ENCODE measurements at regions not wholly inside any gene's neighbourhood (a gene's known extent, or its start where the extent isn't known, plus 50 kb on each side); places are given as distances from the start of the nearest gene placed in this dataset.

DNA sequence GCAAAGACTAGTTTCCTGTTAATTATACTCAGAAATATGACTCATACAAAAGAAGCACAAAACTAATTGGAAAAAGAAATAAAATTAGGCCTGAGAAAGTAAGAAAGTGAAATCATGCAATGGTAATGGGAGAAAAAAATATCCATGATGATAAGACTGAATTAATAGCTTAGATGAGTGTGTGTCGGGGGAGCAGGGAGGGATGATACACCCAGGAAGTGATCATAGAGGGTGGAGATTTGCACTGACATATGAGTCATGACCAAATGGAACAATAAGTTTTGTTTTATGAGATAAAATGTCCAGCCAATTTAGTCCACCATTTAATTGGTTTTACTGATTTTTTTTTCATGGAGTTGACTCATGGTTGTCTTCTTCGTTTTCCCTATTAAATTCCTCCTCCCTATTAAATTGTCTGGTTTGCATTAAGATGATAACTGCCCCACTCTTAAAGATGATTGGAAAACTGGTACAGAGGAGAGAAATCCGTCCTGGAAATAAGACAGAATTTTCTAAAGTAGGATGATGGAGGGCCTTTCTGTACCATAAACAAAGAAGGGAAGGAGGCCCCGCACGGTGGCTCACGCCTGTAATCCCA lies 111.7 kb upstream of the KCNJ6 start:
- Histone ChIP-seq H3K9me2 (replicated peaks; ENCODE audit: insufficient read depth, low read length) (no peaks in the 10 kb centered on the region), H3K4me3 (ENCODE audit: low read length) (no peak overlapping the region), H3K27me3 (replicated peaks; ENCODE audit: insufficient read depth, low read length) (no peaks in the 10 kb centered on the region), H3K9me3 (replicated peaks; ENCODE audit: insufficient read depth, low read length) (no peaks in the 10 kb centered on the region), H2AFZ (ENCODE audit: low read length) (no peak overlapping the region), H4K20me1 (ENCODE audit: insufficient read depth, low read length) (no peaks in the 10 kb centered on the region), H3K4me2 (ENCODE audit: low read depth, low read length) (no peak overlapping the region), H3K4me1 (ENCODE audit: low read length) (no peaks in the 10 kb centered on the region), H3K79me2 (ENCODE audit: low read length) (no peaks in the 10 kb centered on the region), H3K9ac (ENCODE audit: low read length) (no peak overlapping the region), H3F3A (ENCODE audit: insufficient read depth, low read length) (no peaks in the 10 kb centered on the region), H3K27ac (ENCODE audit: low read length) (no peak overlapping the region), H3K36me3 (replicated peaks; ENCODE audit: insufficient read depth, low read length) (no peaks in the 10 kb centered on the region)
- DNase-seq, result no peak
- no peak for TF ChIP-seq EZH2phosphoT487 (IDR thresholded peaks at IDR 0.05; ENCODE audit: low read length)
- TF ChIP-seq, protein P1, sequence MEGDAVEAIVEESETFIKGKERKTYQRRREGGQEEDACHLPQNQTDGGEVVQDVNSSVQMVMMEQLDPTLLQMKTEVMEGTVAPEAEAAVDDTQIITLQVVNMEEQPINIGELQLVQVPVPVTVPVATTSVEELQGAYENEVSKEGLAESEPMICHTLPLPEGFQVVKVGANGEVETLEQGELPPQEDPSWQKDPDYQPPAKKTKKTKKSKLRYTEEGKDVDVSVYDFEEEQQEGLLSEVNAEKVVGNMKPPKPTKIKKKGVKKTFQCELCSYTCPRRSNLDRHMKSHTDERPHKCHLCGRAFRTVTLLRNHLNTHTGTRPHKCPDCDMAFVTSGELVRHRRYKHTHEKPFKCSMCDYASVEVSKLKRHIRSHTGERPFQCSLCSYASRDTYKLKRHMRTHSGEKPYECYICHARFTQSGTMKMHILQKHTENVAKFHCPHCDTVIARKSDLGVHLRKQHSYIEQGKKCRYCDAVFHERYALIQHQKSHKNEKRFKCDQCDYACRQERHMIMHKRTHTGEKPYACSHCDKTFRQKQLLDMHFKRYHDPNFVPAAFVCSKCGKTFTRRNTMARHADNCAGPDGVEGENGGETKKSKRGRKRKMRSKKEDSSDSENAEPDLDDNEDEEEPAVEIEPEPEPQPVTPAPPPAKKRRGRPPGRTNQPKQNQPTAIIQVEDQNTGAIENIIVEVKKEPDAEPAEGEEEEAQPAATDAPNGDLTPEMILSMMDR (IDR thresholded peaks at IDR 0.05; ENCODE audit: low read length), result no peak
- TF ChIP-seq EZH2 (optimal IDR thresholded peaks at IDR 0.05; ENCODE audit: low read depth, low read length), result no peak

DNA sequence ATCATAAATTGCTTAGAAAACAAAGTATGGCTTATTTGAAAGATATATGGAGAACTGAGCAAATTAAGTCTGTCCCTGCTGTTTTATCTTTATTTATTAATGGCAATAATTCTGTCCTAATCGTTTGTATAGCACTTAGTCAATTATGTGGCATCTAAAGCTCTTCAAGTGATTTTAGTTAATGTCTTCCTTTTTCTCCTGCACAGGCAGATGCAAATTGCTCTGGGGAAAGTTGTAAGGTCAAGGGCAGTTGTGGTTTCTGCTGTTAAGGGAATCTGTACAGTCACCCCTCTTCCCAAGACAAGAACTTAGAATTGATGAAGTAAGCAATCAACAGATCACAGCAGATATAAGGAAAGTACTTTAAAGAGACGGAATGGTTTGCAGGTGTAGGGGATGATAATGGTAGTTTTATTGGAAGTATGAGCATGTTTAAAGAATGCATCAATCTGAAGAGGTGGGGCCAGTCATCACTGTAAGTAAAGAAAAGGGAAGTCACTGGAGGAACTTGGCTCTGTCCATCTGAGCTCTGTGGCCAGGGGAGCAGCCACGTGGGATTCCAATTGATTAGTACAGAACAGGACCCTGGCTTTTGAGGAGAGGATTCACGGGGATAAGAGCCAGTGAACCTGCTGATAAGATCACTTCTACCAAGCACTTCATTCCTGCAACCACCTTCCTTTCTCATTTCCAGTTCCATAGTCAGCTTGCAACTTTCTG lies 116.0 kb upstream of the KCNJ6 start:
- no peaks in the 10 kb centered on the region for H3K36me3 ChIP-seq (replicated peaks; ENCODE audit: insufficient read depth, low read length)
- no peak for TF ChIP-seq EZH2 (optimal IDR thresholded peaks at IDR 0.05; ENCODE audit: low read depth, low read length)
- TF ChIP-seq EZH2phosphoT487 (IDR thresholded peaks at IDR 0.05; ENCODE audit: low read length), result no peak
- TF ChIP-seq, protein P1 (IDR thresholded peaks at IDR 0.05; ENCODE audit: low read length), result no peak
- H3K27me3 ChIP-seq (replicated peaks; ENCODE audit: insufficient read depth, low read length), result no peaks in the 10 kb centered on the region
- H2AFZ ChIP-seq (ENCODE audit: low read length), result no peak overlapping the region
- H4K20me1 ChIP-seq (ENCODE audit: insufficient read depth, low read length), result no peaks in the 10 kb centered on the region
- H3K79me2 ChIP-seq (ENCODE audit: low read length), result no peaks in the 10 kb centered on the region
- no peaks in the 10 kb centered on the region for H3K4me1 ChIP-seq (ENCODE audit: low read length)
- H3F3A ChIP-seq (ENCODE audit: insufficient read depth, low read length), result no peaks in the 10 kb centered on the region
- DNase-seq, result no peak
- H3K27ac ChIP-seq (ENCODE audit: low read length), result no peak overlapping the region
- H3K9me2 ChIP-seq (replicated peaks; ENCODE audit: insufficient read depth, low read length), result no peaks in the 10 kb centered on the region
- H3K9ac ChIP-seq (ENCODE audit: low read length), result no peak overlapping the region
- H3K9me3 ChIP-seq (replicated peaks; ENCODE audit: insufficient read depth, low read length), result no peaks in the 10 kb centered on the region
- no peak overlapping the region for H3K4me3 ChIP-seq (ENCODE audit: low read length)
- no peak overlapping the region for H3K4me2 ChIP-seq (ENCODE audit: low read depth, low read length)

DNA sequence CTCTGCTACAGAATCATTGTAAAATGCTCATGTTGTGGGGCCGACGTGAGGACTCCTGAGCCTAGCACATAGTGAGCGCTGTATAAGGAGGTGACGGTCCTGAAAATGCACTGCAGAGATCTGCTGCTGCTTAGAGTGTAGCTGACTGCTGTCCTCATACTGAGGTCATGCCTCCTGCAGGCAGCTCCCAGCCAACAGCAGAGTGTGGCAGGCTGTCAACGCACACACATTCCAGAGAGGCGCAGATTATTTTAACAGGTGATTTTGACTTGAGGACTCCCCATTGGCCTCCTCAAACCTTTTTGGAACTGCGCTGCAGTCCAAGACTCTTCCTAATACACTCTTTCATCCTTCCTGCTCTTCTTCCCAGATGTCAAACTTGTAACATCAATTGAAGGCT lies 119.8 kb upstream of the KCNJ6 start:
- H3K4me2 ChIP-seq (ENCODE audit: low read depth, low read length), result no peak overlapping the region
- TF ChIP-seq, protein P1 (IDR thresholded peaks at IDR 0.05; ENCODE audit: low read length), result no peak
- TF ChIP-seq EZH2 (optimal IDR thresholded peaks at IDR 0.05; ENCODE audit: low read depth, low read length) (no peak), EZH2phosphoT487 (IDR thresholded peaks at IDR 0.05; ENCODE audit: low read length) (no peak)
- H3K27me3 ChIP-seq (replicated peaks; ENCODE audit: insufficient read depth, low read length), result no peaks in the 10 kb centered on the region
- no peak overlapping the region for H3K4me3 ChIP-seq (ENCODE audit: low read length)
- H3K27ac ChIP-seq (ENCODE audit: low read length), result no peak overlapping the region
- no peak overlapping the region for H2AFZ ChIP-seq (ENCODE audit: low read length)
- H4K20me1 ChIP-seq (ENCODE audit: insufficient read depth, low read length), result no peaks in the 10 kb centered on the region
- H3K36me3 ChIP-seq (replicated peaks; ENCODE audit: insufficient read depth, low read length), result no peaks in the 10 kb centered on the region
- no peaks in the 10 kb centered on the region for H3K9me3 ChIP-seq (replicated peaks; ENCODE audit: insufficient read depth, low read length)
- no peaks in the 10 kb centered on the region for H3K4me1 ChIP-seq (ENCODE audit: low read length)
- no peak overlapping the region for H3K9ac ChIP-seq (ENCODE audit: low read length)
- no peaks in the 10 kb centered on the region for H3K79me2 ChIP-seq (ENCODE audit: low read length)
- no peaks in the 10 kb centered on the region for H3F3A ChIP-seq (ENCODE audit: insufficient read depth, low read length)
- H3K9me2 ChIP-seq (replicated peaks; ENCODE audit: insufficient read depth, low read length), result no peaks in the 10 kb centered on the region
- DNase-seq, result no peak
